ENCODE measurements at regions not wholly inside any gene's neighbourhood (a gene's known extent, or its start where the extent isn't known, plus 50 kb on each side); places are given as distances from the start of the nearest gene placed in this dataset.
"Not testable (repeated sequence)": the region's sequence is repeated elsewhere in the genome, so short reads cannot be mapped to it uniquely, and the experiment has no call there.

- DNase-seq (ENCODE audit: low spot score): no peak
Observed at GRCh38 chr16:7820816-7821215, 488.2 kb downstream of the RBFOX1 start.

GRCh38 chr16:7805686-7806396 lies 473.2 kb downstream of the RBFOX1 start:
- DNase-seq (ENCODE audit: low spot score): no peak

DNA sequence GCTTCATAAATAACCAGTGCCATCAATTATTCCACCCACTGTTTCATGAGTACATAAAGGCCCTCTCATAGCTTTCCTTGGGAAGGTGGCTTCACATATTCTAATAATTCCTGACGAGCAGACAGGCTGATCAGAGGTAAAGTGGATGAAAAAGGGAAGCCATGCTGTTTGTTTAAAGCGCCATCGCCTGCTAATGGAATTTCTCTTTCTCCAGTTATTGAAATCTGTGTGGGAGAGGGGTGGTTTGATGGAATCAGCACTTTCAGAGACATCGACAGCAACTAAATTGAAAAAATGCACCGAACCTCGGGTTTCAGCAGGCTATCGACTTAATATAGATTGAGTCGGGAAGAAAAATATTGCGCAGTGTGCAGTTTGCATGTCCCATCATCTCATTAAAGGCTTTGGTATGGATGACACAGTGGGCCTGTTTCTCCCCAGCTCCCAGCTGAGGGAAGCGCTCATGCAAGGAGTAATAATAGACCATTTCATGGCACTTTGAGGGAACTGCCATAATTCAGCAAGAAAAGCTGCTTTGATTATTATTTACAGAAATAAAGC lies 472.1 kb downstream of the RBFOX1 start:
- no peak for DNase-seq (ENCODE audit: low spot score)

GRCh38 chr16:7792346-7792745 lies 459.7 kb downstream of the RBFOX1 start:
- DNase-seq (ENCODE audit: low spot score): no peak

GRCh38 chr16:7791028-7791590 lies 458.5 kb downstream of the RBFOX1 start:
- DNase-seq (ENCODE audit: low spot score): no peak

GRCh38 chr16:7775072-7775488 lies 442.4 kb downstream of the RBFOX1 start:
- no peak for DNase-seq (ENCODE audit: low spot score)

GRCh38 chr16:7772722-7773121 lies 440.1 kb downstream of the RBFOX1 start:
- DNase-seq (ENCODE audit: low spot score): no peak

DNA sequence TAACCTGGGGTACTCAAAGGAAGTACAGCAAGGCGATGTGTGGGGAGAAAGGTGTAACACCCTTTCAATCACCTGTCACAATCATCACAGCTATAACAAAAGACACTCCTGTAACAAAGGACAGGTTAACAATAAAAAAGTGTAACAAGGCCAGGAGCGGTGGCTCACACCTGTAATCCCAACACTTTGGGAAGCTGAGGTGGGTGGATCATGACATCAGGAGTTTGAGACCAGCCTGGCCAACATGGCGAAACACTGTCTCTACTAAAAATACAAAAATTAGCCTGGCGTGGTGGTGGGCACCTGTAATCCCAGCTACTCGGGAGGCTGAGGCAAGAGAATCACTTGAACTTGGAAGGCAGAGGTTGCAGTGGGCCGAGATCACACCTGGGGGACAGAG lies 436.4 kb downstream of the RBFOX1 start:
- DNase-seq (ENCODE audit: low spot score): not testable (repeated sequence)

- DNase-seq (ENCODE audit: low spot score): no peak
Observed at GRCh38 chr16:7765079-7765550, 432.5 kb downstream of the RBFOX1 start.

DNA sequence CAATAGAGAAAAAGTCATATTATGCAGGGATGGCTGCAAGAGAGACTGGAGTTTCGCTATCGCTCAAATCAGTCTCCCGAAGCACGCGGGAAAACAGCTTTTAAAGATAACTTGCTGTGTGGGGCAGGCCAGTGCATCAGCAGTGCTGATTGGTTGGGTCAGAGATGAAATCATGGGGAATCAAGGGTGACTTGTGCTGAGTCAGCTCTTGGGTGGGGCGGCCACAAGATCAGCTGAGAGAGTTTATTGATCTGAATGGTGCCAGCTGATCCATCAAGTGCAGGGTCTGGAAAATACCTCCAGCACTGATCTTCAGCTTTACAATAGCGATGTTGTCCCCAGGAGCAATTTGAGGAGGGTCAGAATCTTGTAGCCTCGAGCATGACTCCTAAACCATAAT lies 430.5 kb downstream of the RBFOX1 start:
- DNase-seq (ENCODE audit: low spot score): no peak
